Activated naive CD8-positive, alpha-beta T cell treated with anti-CD3 and anti-CD28 coated beads, Interleukin-2, amount 10 ng/mL, durations not matched to agents 7 days and 5 days (primary cell): ENCODE measurements at regions not wholly inside any gene's neighbourhood (a gene's known extent, or its start where the extent isn't known, plus 50 kb on each side); places are given as distances from the start of the nearest gene placed in this dataset.

ENCODE experiments used
- ATAC-seq: fragments of 150-1000 bp; cut with Tn5 transposase; one replicate; pipeline ENCODE4 v1.10.0; 2021; ENCODE audit warnings: low read depth, moderate library complexity
- POLR2A ChIA-PET: fragments of 350-600 bp; sonication (Branson Sonifier 250); formaldehyde crosslinking; loops from one replicate; lab custom pipeline; 2021; ENCODE audit warnings: antibody characterized with exemption; lab: Charles Lee
- DNase-seq: peaks from one replicate; pipeline ENCODE4 v3.0.0; 2021
- H3K27ac Mint-ChIP-seq: one replicate; pipeline ENCODE4 v1.8.0; 2022; ENCODE audit warnings: mild to moderate bottlenecking, mixed read lengths
- H3K27me3 Mint-ChIP-seq: one replicate; pipeline ENCODE4 v1.8.0; 2022; ENCODE audit warnings: mild to moderate bottlenecking, moderate library complexity, mixed read lengths
- H3K36me3 Mint-ChIP-seq: one replicate; pipeline ENCODE4 v1.8.0; 2021; ENCODE audit warnings: mild to moderate bottlenecking, mixed read lengths
- H3K4me1 Mint-ChIP-seq: one replicate; pipeline ENCODE4 v1.8.0; 2021; ENCODE audit warnings: mixed read lengths
- H3K4me3 Mint-ChIP-seq: one replicate; pipeline ENCODE4 v1.8.0; 2022; ENCODE audit warnings: mild to moderate bottlenecking, moderate library complexity, mixed read lengths
- H3K9me3 Mint-ChIP-seq: one replicate; pipeline ENCODE4 v1.8.0; 2021; ENCODE audit warnings: mixed read lengths

DNA sequence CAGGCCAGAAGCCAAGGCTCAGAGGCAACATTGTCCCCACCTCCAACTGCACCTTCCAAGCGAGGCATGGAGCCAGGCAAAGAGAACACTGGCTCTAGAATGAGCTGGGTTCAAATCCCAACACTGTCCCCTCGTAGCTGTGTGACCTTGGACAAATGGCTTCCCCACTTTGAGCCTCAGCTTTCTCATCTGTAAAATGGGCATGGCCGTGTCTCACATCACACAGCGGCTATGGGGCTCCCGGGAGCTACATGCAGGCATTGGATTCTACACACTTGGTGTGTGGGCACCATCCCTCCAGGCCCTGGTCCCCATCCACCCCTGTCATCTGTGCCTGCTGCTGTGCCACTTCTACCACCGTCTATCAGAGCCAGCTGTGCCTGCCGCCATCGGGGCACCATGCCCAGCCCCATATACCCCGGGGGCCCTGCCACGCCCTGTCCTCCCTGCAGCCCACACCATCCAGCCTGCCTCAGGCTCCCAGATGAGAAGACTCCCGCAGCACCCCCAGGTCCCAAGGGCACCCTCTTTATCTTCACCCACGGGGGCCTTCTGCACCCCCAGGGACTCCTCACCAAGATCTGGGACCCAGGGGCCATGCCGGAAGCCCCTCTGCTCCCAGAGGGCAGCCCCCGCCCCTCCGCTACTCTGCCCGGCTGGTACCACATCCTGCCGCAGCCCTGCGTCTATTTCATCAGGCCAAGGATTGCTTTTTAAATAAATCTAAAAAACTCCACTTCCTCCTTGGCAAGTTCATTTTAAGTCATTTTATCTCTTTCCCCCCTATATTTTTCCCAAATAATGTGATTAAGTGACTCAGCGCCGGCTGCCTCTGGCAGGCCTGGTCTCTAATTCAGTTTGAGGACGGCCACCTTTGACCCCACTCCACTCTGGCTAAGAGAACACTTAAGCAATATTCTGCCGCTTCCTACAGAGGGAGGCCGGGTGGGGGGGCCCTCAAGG lies 107.8 kb upstream of the TARDBP start:
- peak; percentile 68 for DNase-seq
- Mint-ChIP-seq H3K9me3 (no peaks in the 10 kb centered on the region), H3K4me1 (peaks cover 18% of the 10 kb centered on the region), H3K4me3 (peak overlapping the region; percentile 81), H3K36me3 (no peaks in the 10 kb centered on the region), H3K27ac (peak overlapping the region; percentile 92), H3K27me3 (peaks cover 4% of the 10 kb centered on the region)
- ATAC-seq: peak; percentile 67
- POLR2A ChIA-PET: interaction anchor here (1.4 kb wide), 1 partner anchor 13 kb away, joined by 3 read pairs; no protein-coding TSS in a partner anchor

DNA sequence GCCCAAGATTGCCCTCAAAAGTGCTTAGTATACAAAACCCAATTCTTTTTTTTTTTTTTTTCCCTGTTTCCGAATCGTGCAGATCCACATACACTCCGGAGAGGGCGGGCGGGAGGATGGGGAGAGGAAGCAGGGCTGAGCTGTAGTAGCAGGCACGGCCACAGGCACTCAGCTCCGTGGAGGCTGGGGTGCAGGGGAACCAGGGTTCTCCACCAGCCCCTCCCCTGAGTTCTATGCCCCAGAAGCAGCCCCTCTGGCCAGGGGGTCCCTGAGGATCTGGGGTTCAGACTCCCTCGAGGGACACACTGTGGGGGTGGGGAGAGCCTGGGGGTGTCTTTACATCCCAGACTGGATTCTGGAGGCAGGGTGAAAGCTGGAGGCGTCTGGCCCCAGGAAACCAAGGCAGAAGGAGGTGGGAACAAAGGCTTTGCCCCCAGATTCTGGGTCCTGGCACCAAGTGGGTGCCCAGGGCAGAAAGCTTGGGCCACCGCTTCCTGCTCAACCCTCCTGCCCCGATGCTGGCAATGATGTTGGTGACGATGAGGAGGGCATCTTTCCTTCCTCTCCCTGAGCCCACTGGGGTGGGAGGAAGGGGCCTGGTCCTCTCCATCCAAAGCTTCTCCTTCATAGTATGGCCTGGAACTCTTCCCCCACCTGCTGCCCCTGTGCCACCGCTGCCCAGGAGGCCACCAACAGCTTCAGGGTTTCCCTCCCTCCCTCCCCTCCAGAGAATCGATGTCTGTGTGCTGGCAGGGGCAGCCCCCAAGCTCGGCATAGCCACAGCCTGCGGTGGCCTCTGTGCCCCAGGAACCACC lies 106.4 kb upstream of the TARDBP start:
- peaks cover 18% of the 10 kb centered on the region for H3K4me1 Mint-ChIP-seq
- POLR2A ChIA-PET: interaction anchor here (0.8 kb wide), 1 partner anchor 58 kb away, joined by 4 read pairs; no protein-coding TSS in a partner anchor
- no peak for ATAC-seq
- no peak for DNase-seq
- no peaks in the 10 kb centered on the region for H3K9me3 Mint-ChIP-seq
- peaks cover 4% of the 10 kb centered on the region for H3K27me3 Mint-ChIP-seq
- H3K27ac Mint-ChIP-seq: no peak overlapping the region
- no peak overlapping the region for H3K4me3 Mint-ChIP-seq
- H3K36me3 Mint-ChIP-seq: no peaks in the 10 kb centered on the region

DNA sequence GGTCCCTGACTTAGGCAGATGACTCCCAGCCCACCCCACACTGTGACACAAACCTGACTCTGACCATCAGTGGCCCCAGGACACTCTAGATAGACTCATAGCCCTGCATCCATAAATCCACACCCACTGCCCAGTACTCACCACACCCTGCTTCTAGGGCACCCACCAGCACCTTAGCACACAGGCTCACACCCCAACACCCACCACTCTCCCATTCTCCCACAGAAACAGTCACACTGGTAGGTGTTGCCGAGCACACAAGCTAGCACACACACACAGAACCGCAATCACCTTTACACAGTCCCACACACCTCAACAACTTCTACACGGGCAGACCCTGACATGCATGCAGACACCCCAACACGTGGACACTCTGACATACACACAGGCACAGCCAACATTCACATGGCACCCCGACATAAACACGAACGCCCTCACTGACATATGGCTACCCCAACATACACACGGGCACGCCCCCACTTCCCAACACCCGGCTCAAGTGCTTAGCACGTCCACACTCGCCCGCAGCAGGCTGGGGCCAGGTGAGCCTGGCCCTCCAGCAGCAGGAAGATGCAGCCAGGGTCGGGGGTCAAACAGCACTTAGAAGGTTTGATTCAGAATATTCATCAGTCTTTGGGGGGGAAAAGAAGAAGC lies 105.5 kb upstream of the TARDBP start:
- no peaks in the 10 kb centered on the region for H3K36me3 Mint-ChIP-seq
- peaks cover 18% of the 10 kb centered on the region for H3K4me1 Mint-ChIP-seq
- peaks cover 4% of the 10 kb centered on the region for H3K27me3 Mint-ChIP-seq
- H3K27ac Mint-ChIP-seq: peak overlapping the region; percentile 4
- POLR2A ChIA-PET: no interaction called here
- ATAC-seq (no peak), DNase-seq (no peak)
- H3K4me3 Mint-ChIP-seq: no peak overlapping the region
- no peaks in the 10 kb centered on the region for H3K9me3 Mint-ChIP-seq

DNA sequence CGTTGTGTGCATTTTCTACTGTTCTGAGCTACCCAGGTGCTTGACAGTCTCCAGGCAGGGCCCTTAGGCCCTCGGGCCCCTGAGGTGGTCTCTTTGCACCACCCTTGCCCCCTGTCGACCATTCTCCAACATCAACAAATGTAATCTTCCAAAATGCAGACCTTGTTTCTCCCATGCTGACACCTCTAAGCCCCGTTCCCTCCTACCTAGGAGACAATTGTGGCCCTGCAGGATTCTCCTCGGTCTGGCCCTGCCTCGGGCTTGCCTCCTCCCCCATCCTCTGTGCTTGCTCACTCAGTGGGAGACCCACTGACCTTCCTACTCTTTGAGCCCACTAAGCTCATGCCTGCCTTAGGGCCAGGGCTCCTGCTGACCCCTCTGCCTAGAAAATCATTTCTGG lies 104.2 kb upstream of the TARDBP start:
- no peak for DNase-seq
- H3K27ac Mint-ChIP-seq: no peak overlapping the region
- no peak overlapping the region for H3K4me3 Mint-ChIP-seq
- no peaks in the 10 kb centered on the region for H3K9me3 Mint-ChIP-seq
- H3K4me1 Mint-ChIP-seq: peaks cover 17% of the 10 kb centered on the region
- H3K27me3 Mint-ChIP-seq: peaks cover 13% of the 10 kb centered on the region
- ATAC-seq: no peak
- no peaks in the 10 kb centered on the region for H3K36me3 Mint-ChIP-seq
- POLR2A ChIA-PET: no interaction called here

DNA sequence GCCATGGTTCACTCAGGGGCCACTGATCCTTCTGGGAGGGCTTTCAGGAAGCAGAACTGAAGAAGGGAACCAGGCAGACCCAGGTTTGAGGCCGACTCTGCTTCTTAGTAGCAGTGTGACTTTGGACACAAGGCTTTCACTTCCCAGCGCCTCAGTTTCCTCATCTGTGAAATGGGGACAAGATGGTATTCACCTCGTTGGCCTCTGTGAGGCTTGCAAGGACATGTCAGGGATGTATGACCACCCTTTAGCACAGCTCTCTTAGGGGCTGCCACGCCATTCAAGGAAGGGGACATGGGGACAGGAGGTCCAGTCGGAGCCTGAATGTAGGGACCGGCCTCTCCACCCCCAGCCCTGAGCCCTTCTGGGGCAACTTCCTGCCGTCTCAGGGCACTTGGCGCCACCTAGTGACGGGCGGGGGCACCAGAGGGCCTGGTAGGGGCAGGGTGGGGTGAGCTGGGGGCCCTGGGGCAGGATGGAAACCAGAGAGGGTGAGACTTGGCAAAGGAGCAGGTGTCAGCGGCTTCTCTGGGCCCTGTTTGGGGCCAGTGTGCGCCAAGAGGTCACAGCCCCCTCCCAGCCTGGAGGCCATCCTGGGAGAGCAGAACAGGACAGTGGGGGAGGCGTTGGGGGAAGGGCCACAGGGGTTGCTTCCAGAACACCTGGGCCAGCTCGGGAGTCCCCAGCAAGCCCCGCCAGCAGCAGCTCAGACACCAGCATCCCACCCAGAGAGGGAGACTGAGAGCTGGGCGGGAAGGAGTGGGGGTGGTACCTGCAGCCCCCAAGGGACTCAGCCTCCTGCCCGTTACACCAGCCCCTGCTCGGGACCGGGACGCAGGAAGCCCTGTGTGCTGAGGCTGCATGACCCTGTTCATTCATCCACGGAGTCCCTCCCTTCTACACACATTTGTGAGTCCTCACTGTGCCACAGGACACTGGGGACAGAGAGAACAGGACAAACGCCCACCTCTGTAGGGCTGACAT lies 102.5 kb upstream of the TARDBP start:
- Mint-ChIP-seq H3K4me3 (no peak overlapping the region), H3K9me3 (no peaks in the 10 kb centered on the region), H3K27ac (no peak overlapping the region), H3K4me1 (peaks cover 4% of the 10 kb centered on the region), H3K36me3 (no peaks in the 10 kb centered on the region), H3K27me3 (peaks cover 20% of the 10 kb centered on the region)
- peak; percentile 82 for ATAC-seq
- peak; percentile 84 for DNase-seq
- POLR2A ChIA-PET: no interaction called here

DNA sequence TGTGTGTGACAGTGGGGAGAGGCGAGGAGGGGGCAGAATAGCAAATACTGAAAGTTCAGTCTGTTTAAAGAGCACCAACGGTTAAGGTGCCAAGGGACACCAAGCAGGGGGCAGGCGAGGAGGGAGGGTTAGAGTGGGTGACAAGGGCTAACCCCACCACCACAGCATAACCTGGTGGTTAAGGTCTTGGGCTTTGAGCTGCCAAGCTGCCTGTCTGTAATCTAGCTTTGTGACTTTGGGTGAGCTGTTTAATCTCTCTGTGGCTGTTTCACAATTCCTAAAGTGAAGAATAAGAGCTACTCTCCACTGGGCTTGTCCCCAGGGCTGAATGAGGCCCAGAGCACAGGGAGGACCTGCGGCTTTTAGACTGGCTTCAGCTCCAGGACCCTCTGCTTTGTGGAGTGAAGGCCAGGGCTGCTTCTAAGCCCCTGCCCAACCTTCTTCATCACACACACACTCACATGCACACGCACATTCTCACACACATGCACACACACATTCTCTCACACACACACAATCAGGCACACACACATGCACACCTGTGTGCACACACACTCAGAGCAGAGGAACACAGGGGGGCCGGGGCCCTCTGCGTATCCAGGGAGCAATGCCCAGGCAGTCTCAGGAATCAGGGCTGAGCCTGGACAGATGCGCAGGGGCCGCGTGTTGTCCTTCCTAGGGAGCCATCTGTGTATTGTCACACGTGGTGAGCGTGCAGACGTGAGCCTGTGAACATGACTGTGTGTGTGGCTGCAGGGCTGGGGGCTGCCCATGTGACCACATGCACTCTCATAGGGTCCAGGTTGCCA lies 101.6 kb upstream of the TARDBP start:
- POLR2A ChIA-PET: no interaction called here
- ATAC-seq (no peak), DNase-seq (no peak)
- H3K36me3 Mint-ChIP-seq: no peaks in the 10 kb centered on the region
- H3K4me3 Mint-ChIP-seq: no peak overlapping the region
- peaks cover 2% of the 10 kb centered on the region for H3K4me1 Mint-ChIP-seq
- H3K27ac Mint-ChIP-seq: no peak overlapping the region
- no peaks in the 10 kb centered on the region for H3K9me3 Mint-ChIP-seq
- peaks cover 25% of the 10 kb centered on the region for H3K27me3 Mint-ChIP-seq

DNA sequence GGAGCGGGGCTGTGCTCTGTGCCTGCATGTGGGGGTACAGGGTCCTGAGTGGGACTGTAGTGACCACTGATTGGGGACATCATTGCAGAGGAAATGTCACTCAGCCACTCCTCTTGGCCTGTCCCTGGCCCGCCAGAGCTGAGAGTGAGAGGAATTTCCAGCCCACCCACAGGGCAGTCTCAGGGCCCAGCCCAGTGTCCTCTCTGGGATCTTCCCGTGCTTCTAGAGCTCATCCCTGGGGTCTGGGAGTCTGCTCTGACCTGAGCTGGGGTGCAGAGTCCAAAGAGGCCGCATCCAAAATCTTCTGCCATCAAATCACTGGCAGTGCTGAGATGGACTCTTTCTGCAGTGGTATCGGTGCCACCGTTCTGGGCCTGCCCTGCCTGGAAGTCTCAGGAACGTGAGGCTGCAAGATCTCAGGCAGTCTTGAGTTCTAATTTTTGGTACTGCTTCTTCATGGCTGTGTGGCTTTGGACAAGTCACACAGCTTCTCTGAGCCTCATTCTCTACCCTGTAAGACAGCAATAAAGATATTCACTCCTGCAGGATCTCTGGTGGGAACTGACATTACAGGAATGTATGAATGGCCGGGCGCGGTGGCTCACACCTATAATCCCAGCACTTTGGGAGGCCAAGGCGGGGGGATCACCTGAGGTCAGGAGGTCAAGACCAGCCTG lies 100.8 kb upstream of the TARDBP start:
- no peaks in the 10 kb centered on the region for H3K9me3 Mint-ChIP-seq
- H3K36me3 Mint-ChIP-seq: no peaks in the 10 kb centered on the region
- no peak overlapping the region for H3K4me3 Mint-ChIP-seq
- no peak for DNase-seq
- peaks cover 5% of the 10 kb centered on the region for H3K4me1 Mint-ChIP-seq
- H3K27ac Mint-ChIP-seq: no peak overlapping the region
- no peak for ATAC-seq
- POLR2A ChIA-PET: no interaction called here
- peaks cover 30% of the 10 kb centered on the region for H3K27me3 Mint-ChIP-seq

DNA sequence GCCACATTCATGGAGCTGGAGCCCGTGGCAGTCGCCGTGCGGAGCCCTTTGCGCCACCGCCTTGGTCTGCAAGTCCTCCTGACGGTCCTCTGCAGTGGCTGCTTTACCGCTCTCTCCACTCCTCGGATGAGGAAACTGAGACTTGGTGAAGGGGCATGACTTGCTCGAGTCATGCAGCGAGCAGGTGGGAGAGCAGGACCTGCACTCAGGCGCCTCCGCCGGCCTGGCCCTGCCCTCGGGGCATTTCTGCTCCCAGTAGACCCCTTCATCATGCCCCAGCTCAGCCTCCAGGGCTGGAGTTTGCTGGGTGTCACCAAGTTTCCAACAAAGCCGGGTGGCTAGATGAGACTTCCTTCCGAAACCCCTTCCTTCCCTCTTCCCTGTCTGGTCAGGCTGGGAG lies 100.0 kb upstream of the TARDBP start:
- no peak overlapping the region for H3K27ac Mint-ChIP-seq
- no peak for DNase-seq
- POLR2A ChIA-PET: no interaction called here
- H3K4me1 Mint-ChIP-seq: peaks cover 10% of the 10 kb centered on the region
- H3K27me3 Mint-ChIP-seq: peaks cover 35% of the 10 kb centered on the region
- no peak overlapping the region for H3K4me3 Mint-ChIP-seq
- no peak for ATAC-seq
- no peaks in the 10 kb centered on the region for H3K9me3 Mint-ChIP-seq
- H3K36me3 Mint-ChIP-seq: no peaks in the 10 kb centered on the region

DNA sequence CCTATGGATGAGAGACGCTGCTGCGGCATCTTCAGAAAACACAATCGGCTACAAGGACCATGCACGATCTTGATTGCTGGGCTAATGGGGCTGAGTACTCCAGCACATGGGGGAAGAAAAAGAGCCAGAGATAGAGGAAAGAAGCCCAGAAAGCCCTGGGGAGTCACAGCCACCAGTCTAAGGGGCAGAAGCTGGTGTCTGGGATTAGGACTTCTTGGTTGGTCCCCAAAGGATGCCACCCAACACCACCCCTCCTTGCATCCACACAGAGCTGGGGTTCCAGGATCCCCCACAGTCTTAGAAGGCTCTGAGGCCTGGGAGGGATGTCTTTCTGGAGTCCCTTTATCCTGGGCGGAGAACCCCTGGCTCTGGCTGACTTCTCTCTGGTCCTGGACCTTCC lies 98.4 kb upstream of the TARDBP start:
- H3K4me1 Mint-ChIP-seq: peaks cover 22% of the 10 kb centered on the region
- H3K27me3 Mint-ChIP-seq: peaks cover 48% of the 10 kb centered on the region

DNA sequence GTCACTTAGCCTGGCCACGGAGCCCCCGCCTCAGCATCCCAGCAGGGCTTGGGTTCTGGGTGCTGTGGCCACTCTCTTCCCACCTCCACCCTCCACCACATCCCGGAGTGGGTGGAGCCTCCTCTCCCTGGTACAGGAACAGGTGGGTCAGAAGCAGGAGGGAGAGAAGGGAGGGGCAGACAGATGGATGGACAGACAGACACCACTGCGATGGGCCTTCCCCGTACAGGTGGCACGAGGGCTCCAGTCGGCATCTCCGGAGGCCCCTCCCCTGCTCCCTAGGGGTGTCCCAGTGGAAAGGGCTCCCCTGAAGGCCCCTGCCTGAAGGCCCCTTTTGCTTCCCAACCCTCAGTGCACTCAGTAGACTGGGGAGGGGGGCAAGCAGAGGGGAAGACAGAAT lies 96.9 kb upstream of the TARDBP start:
- Mint-ChIP-seq H3K4me3 (no peak overlapping the region), H3K27me3 (peaks cover 54% of the 10 kb centered on the region), H3K36me3 (no peaks in the 10 kb centered on the region), H3K4me1 (peaks cover 22% of the 10 kb centered on the region), H3K27ac (no peak overlapping the region), H3K9me3 (no peaks in the 10 kb centered on the region)
- ATAC-seq (no peak), DNase-seq (no peak)
- POLR2A ChIA-PET: no interaction called here

More for the DNA sequence above, 98.4 kb upstream of the TARDBP start:
- ATAC-seq (no peak), DNase-seq (no peak)
- Mint-ChIP-seq H3K36me3 (no peaks in the 10 kb centered on the region), H3K27ac (no peak overlapping the region), H3K9me3 (no peaks in the 10 kb centered on the region), H3K4me3 (no peak overlapping the region)
- POLR2A ChIA-PET: no interaction called here

DNA sequence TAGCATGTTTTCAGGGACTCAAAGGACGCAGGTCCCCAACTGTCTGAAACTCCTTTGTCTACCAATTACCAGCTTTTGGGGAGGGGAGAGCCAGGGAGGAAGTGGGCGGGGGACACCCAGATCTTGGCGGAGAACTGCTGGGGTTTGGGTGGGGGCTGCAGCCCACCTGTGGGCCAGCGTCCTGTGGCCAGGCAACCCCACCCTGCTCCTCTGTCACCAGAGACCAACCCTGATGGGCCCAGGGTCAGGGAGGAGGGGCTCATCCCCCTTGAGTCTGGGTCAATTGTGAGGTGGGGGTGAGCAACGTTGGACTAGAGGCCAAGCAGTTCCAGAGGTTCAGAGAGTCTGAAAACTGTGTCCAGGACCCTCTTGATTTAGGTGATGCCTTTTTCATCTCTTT lies 96.1 kb upstream of the TARDBP start:
- DNase-seq (no peak), ATAC-seq (no peak)
- POLR2A ChIA-PET: no interaction called here
- Mint-ChIP-seq H3K4me3 (no peak overlapping the region), H3K36me3 (no peaks in the 10 kb centered on the region), H3K27me3 (peaks cover 61% of the 10 kb centered on the region), H3K27ac (no peak overlapping the region), H3K9me3 (no peaks in the 10 kb centered on the region), H3K4me1 (peaks cover 22% of the 10 kb centered on the region)
